ENCODE measurements at regions not wholly inside any gene's neighbourhood (a gene's known extent, or its start where the extent isn't known, plus 50 kb on each side); places are given as distances from the start of the nearest gene placed in this dataset.

GRCh38 chr1:118326960-118327629 is 142.1 kb upstream of the SPAG17 start:
- Mint-ChIP-seq H3K27ac (ENCODE audit: unreplicated experiment) (no peak overlapping the region), H3K27me3 (ENCODE audit: insufficient read depth, unreplicated experiment) (no peaks in the 10 kb centered on the region), H3K36me3 (ENCODE audit: insufficient read depth, unreplicated experiment) (no peaks in the 10 kb centered on the region), H3K9me3 (ENCODE audit: unreplicated experiment) (peaks cover 31% of the 10 kb centered on the region), H3K4me3 (ENCODE audit: unreplicated experiment) (no peak overlapping the region), H3K4me1 (ENCODE audit: low read depth, unreplicated experiment) (peaks cover 21% of the 10 kb centered on the region)
- TF ChIP-seq, protein P1, sequence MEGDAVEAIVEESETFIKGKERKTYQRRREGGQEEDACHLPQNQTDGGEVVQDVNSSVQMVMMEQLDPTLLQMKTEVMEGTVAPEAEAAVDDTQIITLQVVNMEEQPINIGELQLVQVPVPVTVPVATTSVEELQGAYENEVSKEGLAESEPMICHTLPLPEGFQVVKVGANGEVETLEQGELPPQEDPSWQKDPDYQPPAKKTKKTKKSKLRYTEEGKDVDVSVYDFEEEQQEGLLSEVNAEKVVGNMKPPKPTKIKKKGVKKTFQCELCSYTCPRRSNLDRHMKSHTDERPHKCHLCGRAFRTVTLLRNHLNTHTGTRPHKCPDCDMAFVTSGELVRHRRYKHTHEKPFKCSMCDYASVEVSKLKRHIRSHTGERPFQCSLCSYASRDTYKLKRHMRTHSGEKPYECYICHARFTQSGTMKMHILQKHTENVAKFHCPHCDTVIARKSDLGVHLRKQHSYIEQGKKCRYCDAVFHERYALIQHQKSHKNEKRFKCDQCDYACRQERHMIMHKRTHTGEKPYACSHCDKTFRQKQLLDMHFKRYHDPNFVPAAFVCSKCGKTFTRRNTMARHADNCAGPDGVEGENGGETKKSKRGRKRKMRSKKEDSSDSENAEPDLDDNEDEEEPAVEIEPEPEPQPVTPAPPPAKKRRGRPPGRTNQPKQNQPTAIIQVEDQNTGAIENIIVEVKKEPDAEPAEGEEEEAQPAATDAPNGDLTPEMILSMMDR (IDR thresholded peaks at IDR 0.05; ENCODE audit: insufficient read depth in 1 of 2, low read depth in 1 of 2, low read length in 1 of 2, severe bottlenecking in 1 of 2, unreplicated experiment in 1 of 2) = no peak
- Histone ChIP-seq H3K4me1 (peaks cover 18% of the 10 kb centered on the region), H3K36me3 (ENCODE audit: control insufficient read depth, insufficient read depth, low read length) (no peaks in the 10 kb centered on the region), H3K4me3 (ENCODE audit: low read depth, low read length) (no peak overlapping the region), H3K27me3 (replicated peaks; ENCODE audit: control insufficient read depth, insufficient read depth, low read length) (no peaks in the 10 kb centered on the region), H3K9me3 (peaks cover 3% of the 10 kb centered on the region; the same call in 1 of the 2 replicates)
- DNase-seq = peak in 1 of 2 experiments; percentile 57
- intact Hi-C loops (cut with micrococcal nuclease; ENCODE audit: unreplicated experiment) = loop anchor here (2.0 kb wide), 1 partner anchor 154 kb away; no protein-coding TSS in a partner anchor
- no TSS peak for BruUV-seq (replicated peaks)
- ChIA-PET CTCF (no interaction called here), POLR2A (no interaction called here)

GRCh38 chr1:118325550-118326225 is 140.7 kb upstream of the SPAG17 start:
- TF ChIP-seq, protein P1 (IDR thresholded peaks at IDR 0.05; ENCODE audit: insufficient read depth in 1 of 2, low read depth in 1 of 2, low read length in 1 of 2, severe bottlenecking in 1 of 2, unreplicated experiment in 1 of 2) = no peak
- Histone ChIP-seq H3K9me3 (peaks cover 3% of the 10 kb centered on the region; the same call in 1 of the 2 replicates), H3K27me3 (replicated peaks; ENCODE audit: control insufficient read depth, insufficient read depth, low read length) (no peaks in the 10 kb centered on the region), H3K36me3 (ENCODE audit: control insufficient read depth, insufficient read depth, low read length) (no peaks in the 10 kb centered on the region), H3K4me3 (ENCODE audit: low read depth, low read length) (no peak overlapping the region), H3K4me1 (peaks cover 18% of the 10 kb centered on the region)
- POLR2A ChIA-PET = no interaction called here
- H3K27ac Mint-ChIP-seq (ENCODE audit: unreplicated experiment) = no peak overlapping the region
- peaks cover 27% of the 10 kb centered on the region for H3K9me3 Mint-ChIP-seq (ENCODE audit: unreplicated experiment)
- H3K27me3 Mint-ChIP-seq (ENCODE audit: insufficient read depth, unreplicated experiment) = no peaks in the 10 kb centered on the region
- no peak overlapping the region for H3K4me3 Mint-ChIP-seq (ENCODE audit: unreplicated experiment)
- intact Hi-C loops (cut with micrococcal nuclease; ENCODE audit: unreplicated experiment) = loop anchor here (2.0 kb wide), 1 partner anchor 155 kb away; no protein-coding TSS in a partner anchor
- H3K4me1 Mint-ChIP-seq (ENCODE audit: low read depth, unreplicated experiment) = peaks cover 19% of the 10 kb centered on the region
- no peaks in the 10 kb centered on the region for H3K36me3 Mint-ChIP-seq (ENCODE audit: insufficient read depth, unreplicated experiment)
- DNase-seq = no peak
- BruUV-seq (replicated peaks) = no TSS peak
- CTCF ChIA-PET = no interaction called here

GRCh38 chr1:118323246-118323645 is 138.2 kb upstream of the SPAG17 start:
- Histone ChIP-seq H3K36me3 (ENCODE audit: control insufficient read depth, insufficient read depth, low read length) (no peaks in the 10 kb centered on the region), H3K4me3 (ENCODE audit: low read depth, low read length) (no peak overlapping the region), H3K27me3 (replicated peaks; ENCODE audit: control insufficient read depth, insufficient read depth, low read length) (no peaks in the 10 kb centered on the region), H3K4me1 (peaks cover 18% of the 10 kb centered on the region), H3K9me3 (peaks cover 3% of the 10 kb centered on the region; the same call in 1 of the 2 replicates)
- no peaks in the 10 kb centered on the region for H3K27me3 Mint-ChIP-seq (ENCODE audit: insufficient read depth, unreplicated experiment)
- no peaks in the 10 kb centered on the region for H3K36me3 Mint-ChIP-seq (ENCODE audit: insufficient read depth, unreplicated experiment)
- DNase-seq = no peak
- TF ChIP-seq, protein P1 (IDR thresholded peaks at IDR 0.05; ENCODE audit: insufficient read depth in 1 of 2, low read depth in 1 of 2, low read length in 1 of 2, severe bottlenecking in 1 of 2, unreplicated experiment in 1 of 2) = no peak
- no peak overlapping the region for H3K4me3 Mint-ChIP-seq (ENCODE audit: unreplicated experiment)
- H3K27ac Mint-ChIP-seq (ENCODE audit: unreplicated experiment) = no peak overlapping the region
- CTCF ChIA-PET = no interaction called here
- intact Hi-C loops (cut with micrococcal nuclease; ENCODE audit: unreplicated experiment) = no loop called here
- peaks cover 11% of the 10 kb centered on the region for H3K9me3 Mint-ChIP-seq (ENCODE audit: unreplicated experiment)
- peaks cover 15% of the 10 kb centered on the region for H3K4me1 Mint-ChIP-seq (ENCODE audit: low read depth, unreplicated experiment)
- POLR2A ChIA-PET = no interaction called here
- BruUV-seq (replicated peaks) = no TSS peak
